K562 (cell line): ENCODE measurements at regions not wholly inside any gene's neighbourhood (a gene's known extent, or its start where the extent isn't known, plus 50 kb on each side); places are given as distances from the start of the nearest gene placed in this dataset.

ENCODE experiments used
- ATAC-seq: fragments of 200-7000 bp; cut with Tn5 transposase; 3 replicates; pipeline ENCODE4 v1.9.1; 2020; ENCODE audit warnings: moderate library complexity
- BruUV-seq: library from RNA; stranded (reverse); fragments of 400-500 nt; replicated peaks from 2 replicates; lab custom pipeline; 2021; lab: Mats Ljungman, UMichigan
- CTCF ChIA-PET: fragments of 300-600 bp; formaldehyde crosslinking; extraction: SDS; loops from one replicate; lab custom pipeline; 2021; ENCODE audit warnings: low intra/inter-chr PET ratio; lab: Yijun Ruan, JAX
- POLR2A ChIA-PET: fragments of 300-600, 350-650 bp; sonication (Branson Sonifier 250); formaldehyde crosslinking; extraction: SDS; loops from one replicate; lab custom pipeline; 2021; ENCODE audit warnings: antibody characterized with exemption, inconsistent platforms; lab: Yijun Ruan, JAX
- DNase-seq, 4 experiments: peaks; one replicate each; pipeline versions ENCODE4 v3.0.0 to v3.0.0-alpha.2; 2011 to 2018; ENCODE audit warnings: low spot score in 3 of 4, mixed read lengths in 3 of 4; ENCODE audit errors: extremely low read depth in 1 of 4
- FAIRE-seq: peaks from 2 replicates; lab custom pipeline; 2011; peaks lifted over from hg19 to GRCh38; lab: Jason Lieb, UNC
- H2AFZ ChIP-seq: 2 replicates; pipeline ENCODE4 v1.6.0; 2011; ENCODE audit warnings: low read depth, low read length, control low read depth, inconsistent platforms
- H3K27ac ChIP-seq: fragments of 200-600 bp; 3 replicates; pipeline ENCODE4 v1.8.0; 2011; ENCODE audit warnings: low read depth, mild to moderate bottlenecking, control low read depth, inconsistent platforms, low read length, moderate library complexity, mixed read lengths; ENCODE audit errors: extremely low read depth
- H3K27me3 ChIP-seq, 2 experiments: fragments of 300-600 bp in 1 of 2; 2 replicates in 1 of 2; 3 replicates in 1 of 2; pipeline versions ENCODE4 v1.6.0 to v1.8.0; 2011; ENCODE audit warnings: inconsistent platforms in 2 of 2, low read length in 2 of 2, mild to moderate bottlenecking in 1 of 2, mixed read lengths in 1 of 2, moderate library complexity in 1 of 2; ENCODE audit not compliant: control insufficient read depth in 2 of 2, insufficient read depth in 2 of 2
- H3K36me3 ChIP-seq: fragments of 300-600 bp; 3 replicates; pipeline ENCODE4 v1.8.0; 2011; ENCODE audit warnings: mild to moderate bottlenecking, low read length, inconsistent platforms; ENCODE audit not compliant: control insufficient read depth, insufficient read depth
- H3K4me1 ChIP-seq, 2 experiments: fragments of 200-600 bp in 1 of 2; replicated peaks in 1 of 2; 2 replicates in 1 of 2; 3 replicates in 1 of 2; pipeline versions ENCODE4 v1.5.1 to v1.8.0; 2011; ENCODE audit warnings: inconsistent platforms in 2 of 2, low read length in 2 of 2, mild to moderate bottlenecking in 1 of 2, mixed read lengths in 1 of 2, moderate library complexity in 1 of 2; ENCODE audit not compliant: control insufficient read depth in 2 of 2, insufficient read depth in 2 of 2
- H3K4me2 ChIP-seq: 2 replicates; pipeline ENCODE4 v1.6.1; 2011; ENCODE audit warnings: low read length, control low read depth, inconsistent platforms, mixed read lengths; ENCODE audit not compliant: insufficient read depth
- H3K4me3 ChIP-seq: fragments of 200-600 bp; sonication (generic), shearing (Covaris generic); 2 replicates; pipeline ENCODE4 v1.5.1; 2016; ENCODE audit warnings: control low read depth, inconsistent platforms
- H3K79me2 ChIP-seq: fragments of 200-600 bp; 3 replicates; pipeline ENCODE4 v1.8.0; 2011; ENCODE audit warnings: low read length, inconsistent platforms; ENCODE audit not compliant: control insufficient read depth, insufficient read depth
- H3K9ac ChIP-seq, 2 experiments: 2 replicates each; pipeline versions ENCODE4 v1.6.0 to v1.6.1; 2011; ENCODE audit warnings: low read depth in 2 of 2, low read length in 2 of 2, control low read depth in 1 of 2, inconsistent platforms in 1 of 2, mild to moderate bottlenecking in 1 of 2, mixed read lengths in 1 of 2; ENCODE audit not compliant: insufficient read depth in 1 of 2
- H3K9me1 ChIP-seq: one replicate; pipeline ENCODE4 v1.6.0; 2011; ENCODE audit warnings: inconsistent platforms, mild to moderate bottlenecking, low read length, moderate library complexity; ENCODE audit not compliant: control insufficient read depth, insufficient read depth
- H3K9me3 ChIP-seq: replicated peaks from 2 replicates; pipeline ENCODE4 v1.5.1; 2011; ENCODE audit warnings: low read depth, low read length, inconsistent platforms; ENCODE audit not compliant: control insufficient read depth, insufficient read depth
- H4K20me1 ChIP-seq: replicated peaks from 2 replicates; pipeline ENCODE4 v1.6.1; 2011; ENCODE audit warnings: low read length, inconsistent platforms, mixed read lengths; ENCODE audit not compliant: control insufficient read depth, insufficient read depth
- ARID3A ChIP-seq: IDR thresholded peaks from 2 replicates; pipeline ENCODE4 v1.6.1; 2012; ENCODE audit warnings: low read depth, low read length, improper control_type of control experiment, borderline replicate concordance
- BDP1 ChIP-seq: IDR thresholded peaks from 3 replicates; pipeline ENCODE4 v1.6.1; 2011; ENCODE audit not compliant: insufficient read length, insufficient read depth
- EGR1 ChIP-seq: fragments of 450-650 bp; conservative IDR thresholded peaks from 2 replicates; pipeline ENCODE4 v1.6.1; 2017; ENCODE audit warnings: mild to moderate bottlenecking
- MAZ ChIP-seq, 2 experiments: fragments of 450-650 bp in 1 of 2; sonication (generic) in 1 of 2; formaldehyde crosslinking; IDR thresholded peaks in 1 of 2; conservative IDR thresholded peaks in 1 of 2; 2 replicates each; pipeline versions ENCODE4 v1.4.0 to v1.5.0; 2020; ENCODE audit warnings: mild to moderate bottlenecking in 1 of 2, missing genetic modification reagents in 1 of 2
- PHF21A ChIP-seq: fragments of 450-650 bp; IDR thresholded peaks from 2 replicates; pipeline ENCODE4 v1.6.1; 2017; ENCODE audit warnings: low read depth, borderline replicate concordance
- TFE3 ChIP-seq: fragments of 450-650 bp; formaldehyde crosslinking; IDR thresholded peaks from 2 replicates; pipeline ENCODE4 v1.4.0; 2020; ENCODE audit warnings: mild to moderate bottlenecking, mixed read lengths
- ZNF133 ChIP-seq: fragments of 250-450 bp; sonication (Bioruptor Pico); IDR thresholded peaks from 2 replicates; pipeline ENCODE4 v1.4.0; 2020; ENCODE audit warnings: mild to moderate bottlenecking
- ZNF143 ChIP-seq: sonication (generic); formaldehyde crosslinking; IDR thresholded peaks from 2 replicates; pipeline ENCODE4 v1.9.0; 2022; ENCODE audit warnings: mild to moderate bottlenecking, missing genetic modification reagents
- ZNF282 ChIP-seq: sonication (generic); formaldehyde crosslinking; IDR thresholded peaks from 2 replicates; pipeline ENCODE4 v1.8.1; 2023; ENCODE audit warnings: missing genetic modification reagents
- ZNF583 ChIP-seq: fragments of 250-450 bp; sonication (Bioruptor Pico); IDR thresholded peaks from 2 replicates; pipeline ENCODE4 v1.4.0; 2020
- ZNF589 ChIP-seq: fragments of 200-800 bp; sonication (Bioruptor generic); IDR thresholded peaks from 2 replicates; pipeline ENCODE4 v1.6.1; 2016; ENCODE audit warnings: low read depth, missing genetic modification characterization, missing compliant biosample characterization
- in situ Hi-C: fragments of 300-500 bp; cut with MboI; formaldehyde crosslinking; loops from 4 replicates; pipeline ENCODE4 v1.15.0; 2018; ENCODE audit warnings: inconsistent platforms, mixed read lengths
- intact Hi-C: fragments of 100-400 bp; cut with micrococcal nuclease; formaldehyde crosslinking; loops from 2 replicates; pipeline ENCODE4 v1.14.2; 2022
- TF ChIP-seq, protein P1 (sequence below): sonication (generic); IDR thresholded peaks from 2 replicates; pipeline ENCODE4 v1.6.1; 2016

GRCh38 chr6:113338644-113339043 is 518.5 kb upstream of the MARCKS start:
- H3K4me1 ChIP-seq, result no peaks in the 10 kb centered on the region
- H3K27ac ChIP-seq, result no peak overlapping the region
- TF ChIP-seq PHF21A, result no peak
- no peak for TF ChIP-seq ZNF143 (CRISPR knock-in tag)
- H3K36me3 ChIP-seq, result no peaks in the 10 kb centered on the region
- no peaks in the 10 kb centered on the region for H3K27me3 ChIP-seq
- no peak overlapping the region for H3K4me3 ChIP-seq
- in situ Hi-C loops (no loop called here), intact Hi-C loops (no loop called here)
- H2AFZ ChIP-seq, result no peak overlapping the region
- H3K4me2 ChIP-seq, result no peak overlapping the region
- DNase-seq (no peak), FAIRE-seq (no peak), ATAC-seq (no peak)
- no peaks in the 10 kb centered on the region for H3K79me2 ChIP-seq
- H3K9me1 ChIP-seq, result no peaks in the 10 kb centered on the region
- no peak overlapping the region for H3K9ac ChIP-seq
- no peaks in the 10 kb centered on the region for H3K9me3 ChIP-seq
- CTCF ChIA-PET, result no interaction called here
- no peaks in the 10 kb centered on the region for H4K20me1 ChIP-seq
- no TSS peak for BruUV-seq
- POLR2A ChIA-PET, result interaction anchor here (1.5 kb wide), 1 partner anchor 15 kb away, joined by 6 read pairs; no protein-coding TSS in a partner anchor

GRCh38 chr6:113339209-113339608 is 517.9 kb upstream of the MARCKS start:
- Histone ChIP-seq H3K79me2 (no peaks in the 10 kb centered on the region), H3K27ac (no peak overlapping the region), H3K9ac (no peak overlapping the region), H2AFZ (no peak overlapping the region), H3K9me1 (no peaks in the 10 kb centered on the region), H3K27me3 (no peaks in the 10 kb centered on the region), H4K20me1 (no peaks in the 10 kb centered on the region), H3K4me3 (no peak overlapping the region), H3K4me1 (no peaks in the 10 kb centered on the region), H3K36me3 (no peaks in the 10 kb centered on the region), H3K9me3 (no peaks in the 10 kb centered on the region), H3K4me2 (no peak overlapping the region)
- in situ Hi-C loops (no loop called here), intact Hi-C loops (no loop called here)
- no peak for ATAC-seq
- no peak for FAIRE-seq
- DNase-seq, result no peak
- BruUV-seq, result no TSS peak
- CTCF ChIA-PET, result no interaction called here
- POLR2A ChIA-PET, result interaction anchor here (1.0 kb wide), 1 partner anchor 82 kb away, joined by 3 read pairs; no protein-coding TSS in a partner anchor
- TF ChIP-seq ZNF133 (CRISPR knock-in tag) (no peak), MAZ (CRISPR knock-in tag; conservative IDR thresholded peaks at IDR 0.05 in 1 of 2, IDR thresholded peaks at IDR 0.05 in 1 of 2) (no peak), ZNF282 (no peak), TFE3 (CRISPR knock-in tag) (no peak), ZNF583 (CRISPR knock-in tag) (no peak), EGR1 (no peak), BDP1 (no peak), ZNF589 (CRISPR knock-in tag) (no peak), ARID3A (no peak)
- TF ChIP-seq, protein P1, sequence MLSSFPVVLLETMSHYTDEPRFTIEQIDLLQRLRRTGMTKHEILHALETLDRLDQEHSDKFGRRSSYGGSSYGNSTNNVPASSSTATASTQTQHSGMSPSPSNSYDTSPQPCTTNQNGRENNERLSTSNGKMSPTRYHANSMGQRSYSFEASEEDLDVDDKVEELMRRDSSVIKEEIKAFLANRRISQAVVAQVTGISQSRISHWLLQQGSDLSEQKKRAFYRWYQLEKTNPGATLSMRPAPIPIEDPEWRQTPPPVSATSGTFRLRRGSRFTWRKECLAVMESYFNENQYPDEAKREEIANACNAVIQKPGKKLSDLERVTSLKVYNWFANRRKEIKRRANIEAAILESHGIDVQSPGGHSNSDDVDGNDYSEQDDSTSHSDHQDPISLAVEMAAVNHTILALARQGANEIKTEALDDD, result no peak
